NCI-H2081 (cell line): ENCODE measurements at regions not wholly inside any gene's neighbourhood (a gene's known extent, or its start where the extent isn't known, plus 50 kb on each side); places are given as distances from the start of the nearest gene placed in this dataset.
"Not testable (repeated sequence)": the region's sequence is repeated elsewhere in the genome, so short reads cannot be mapped to it uniquely, and the experiment has no call there.

Experiments
- DNase-seq, 2 experiments: peaks; one replicate each; lab custom pipeline; 2025; lab: John Stamatoyannopoulos, UW

GRCh38 chr11:106277484-106277883 is 200.0 kb downstream of the AASDHPPT start:
- no peak for DNase-seq

- no peak for DNase-seq
Measured at GRCh38 chr11:106278391-106278790, 200.9 kb downstream of the AASDHPPT start.

DNA sequence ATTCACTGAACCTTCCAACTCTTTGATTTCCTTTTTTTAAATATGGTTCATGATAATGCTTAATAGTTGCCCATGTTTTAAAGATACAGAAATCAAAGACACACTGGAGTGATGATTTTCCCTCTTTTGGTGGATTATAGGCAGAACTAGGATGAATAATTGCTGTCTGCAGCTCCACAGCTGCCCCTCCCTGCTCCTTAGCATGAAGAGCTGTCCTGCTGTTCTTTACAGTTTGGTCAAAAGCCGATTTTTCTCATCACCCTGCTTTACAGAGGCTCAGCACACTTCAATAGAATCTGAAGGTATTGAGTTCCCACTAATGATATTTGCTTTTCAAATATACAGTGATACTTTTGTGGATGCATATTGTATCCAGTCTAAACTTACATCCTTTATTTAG is 202.6 kb downstream of the AASDHPPT start:
- DNase-seq: no peak

DNA sequence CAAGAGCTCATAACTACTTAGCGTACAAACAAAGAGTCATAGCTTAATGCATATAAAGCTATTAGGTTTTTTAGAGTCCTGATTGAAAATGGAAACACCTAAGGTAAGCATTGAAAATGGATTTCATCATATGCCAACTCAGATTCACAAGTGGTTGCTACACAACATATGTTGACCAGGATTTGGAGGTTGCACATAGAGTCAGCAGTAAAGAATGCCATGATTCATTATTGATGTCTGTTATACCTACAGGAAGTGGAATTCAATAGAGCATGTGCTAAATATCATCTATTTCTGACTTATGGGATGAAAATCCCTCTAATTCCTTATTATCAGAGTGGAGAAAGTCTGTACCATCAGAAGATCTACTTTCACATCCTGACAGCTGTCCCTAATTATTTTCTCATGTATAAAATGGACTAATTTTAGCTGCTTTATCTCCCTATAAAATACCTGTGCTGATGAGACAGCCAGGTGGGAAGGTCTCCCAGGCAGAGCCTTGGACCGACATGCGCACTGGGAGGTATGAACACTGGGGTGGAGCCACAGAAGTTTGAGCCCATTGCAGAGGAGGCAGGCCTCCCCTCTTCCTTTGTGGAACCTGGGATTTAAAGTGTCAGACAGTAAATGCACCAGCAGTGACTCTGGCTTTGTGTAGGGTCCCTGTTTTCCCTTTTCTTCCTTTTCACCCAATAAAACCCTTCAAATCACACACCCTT is 204.2 kb downstream of the AASDHPPT start:
- no peak for DNase-seq

DNA sequence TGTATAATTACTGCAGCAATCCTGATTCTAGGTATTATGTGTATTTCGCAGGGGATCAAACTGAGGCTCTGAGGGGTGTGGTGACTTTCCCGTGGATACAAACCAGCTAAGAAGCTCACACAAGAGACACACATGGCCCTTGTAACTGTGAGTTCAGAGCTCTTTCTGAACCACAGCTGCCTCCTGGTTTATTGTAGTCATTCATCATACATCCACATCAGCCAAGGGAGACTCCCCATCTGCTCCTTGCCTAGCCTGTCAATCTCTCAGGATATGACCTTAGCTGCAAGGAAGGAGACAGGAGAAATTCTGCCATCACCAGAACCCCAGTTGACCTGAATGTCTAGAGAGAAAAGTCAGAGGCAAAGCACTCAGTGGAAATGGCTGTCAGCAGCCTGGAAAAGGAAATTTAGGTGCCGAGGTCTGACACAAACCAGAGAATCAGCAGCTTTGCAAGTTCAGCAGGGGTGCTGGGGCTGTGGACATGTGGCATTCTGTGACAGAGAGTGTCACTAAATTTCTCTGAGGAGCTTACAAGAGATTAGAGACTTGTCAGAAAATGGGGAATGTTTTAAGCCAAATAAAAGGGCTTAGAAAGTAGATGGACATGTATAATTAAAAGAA is 209.5 kb downstream of the AASDHPPT start:
- no peak for DNase-seq

GRCh38 chr11:106288057-106288456 is 210.6 kb downstream of the AASDHPPT start:
- no peak for DNase-seq

- DNase-seq: no peak
Measured at GRCh38 chr11:106288822-106289387, 211.4 kb downstream of the AASDHPPT start.

DNA sequence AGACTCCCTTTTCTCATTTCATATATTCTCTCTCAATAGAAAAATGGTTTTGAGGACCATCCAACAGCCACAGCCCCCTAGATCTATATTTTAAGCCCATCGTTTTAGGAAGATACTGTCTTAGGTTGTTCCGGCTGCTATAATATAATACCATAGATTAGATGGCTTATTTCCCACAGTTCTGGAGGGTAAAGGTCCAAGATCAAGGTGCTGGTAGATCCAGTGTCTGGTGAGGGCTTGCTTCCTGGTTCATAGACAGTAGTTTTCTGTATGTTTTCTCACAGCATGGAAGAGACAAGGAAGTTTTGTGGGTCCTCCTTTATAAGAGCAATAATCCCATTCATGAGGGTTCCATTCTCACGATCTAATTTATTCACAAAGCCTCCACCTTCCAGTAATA is 215.1 kb downstream of the AASDHPPT start:
- no peak for DNase-seq

DNA sequence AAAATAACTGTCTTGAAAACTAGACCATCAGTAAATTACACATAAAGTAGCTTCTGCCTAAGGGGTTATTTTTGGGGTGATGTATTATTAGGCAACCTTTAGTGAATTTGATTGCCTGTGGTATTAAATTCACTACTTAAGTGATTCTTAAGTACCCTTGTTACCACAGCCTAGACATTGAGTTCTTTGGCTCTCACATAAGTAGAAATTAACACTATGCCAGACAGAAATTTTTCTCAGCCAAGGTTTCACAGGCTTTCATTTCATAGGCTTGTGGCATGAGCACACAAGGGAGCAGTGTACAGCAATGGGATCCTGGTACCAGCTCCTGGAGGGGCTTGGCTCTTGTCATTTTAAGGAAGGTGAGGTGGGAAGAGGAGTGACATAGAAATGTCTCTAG is 218.5 kb downstream of the AASDHPPT start:
- DNase-seq: no peak

DNA sequence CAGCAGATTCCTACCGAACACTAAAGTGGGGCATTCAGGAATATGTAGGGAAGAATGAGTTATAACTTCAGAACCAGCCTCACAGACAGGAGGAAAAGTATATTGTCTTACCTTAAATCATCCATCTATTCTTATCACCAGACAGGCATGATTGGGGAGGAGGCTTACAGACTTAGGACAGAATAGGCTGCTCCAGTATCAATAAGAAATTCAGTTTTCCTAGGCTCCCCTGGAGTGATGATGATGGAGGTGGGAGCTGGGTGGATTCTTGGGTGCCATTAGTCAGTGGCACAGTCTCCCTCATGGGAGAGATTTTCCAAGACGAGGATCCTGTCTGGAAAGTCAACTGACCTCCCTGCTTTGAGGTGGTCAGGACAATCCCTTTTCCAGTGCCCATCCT is 225.0 kb downstream of the AASDHPPT start:
- DNase-seq: no peak

DNA sequence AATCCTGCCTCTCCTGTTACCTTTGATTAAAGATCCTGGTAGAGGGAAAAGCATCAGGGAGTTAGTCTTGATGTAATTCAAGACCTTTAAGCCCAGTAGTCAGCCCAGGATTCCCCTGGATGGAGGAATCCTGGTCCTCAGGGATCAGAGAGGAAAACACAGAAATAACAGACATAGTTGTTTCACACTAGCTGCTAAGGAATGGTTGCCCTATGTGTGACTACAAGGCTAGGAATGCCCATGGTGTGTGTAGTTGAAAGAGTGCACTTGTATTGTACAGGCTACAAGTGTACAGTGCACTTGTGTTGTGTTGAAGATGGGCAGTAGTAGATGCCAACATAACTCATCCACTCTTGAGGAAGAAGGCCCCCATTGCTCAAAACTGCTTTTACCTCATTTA is 226.8 kb downstream of the AASDHPPT start:
- DNase-seq: no peak

DNA sequence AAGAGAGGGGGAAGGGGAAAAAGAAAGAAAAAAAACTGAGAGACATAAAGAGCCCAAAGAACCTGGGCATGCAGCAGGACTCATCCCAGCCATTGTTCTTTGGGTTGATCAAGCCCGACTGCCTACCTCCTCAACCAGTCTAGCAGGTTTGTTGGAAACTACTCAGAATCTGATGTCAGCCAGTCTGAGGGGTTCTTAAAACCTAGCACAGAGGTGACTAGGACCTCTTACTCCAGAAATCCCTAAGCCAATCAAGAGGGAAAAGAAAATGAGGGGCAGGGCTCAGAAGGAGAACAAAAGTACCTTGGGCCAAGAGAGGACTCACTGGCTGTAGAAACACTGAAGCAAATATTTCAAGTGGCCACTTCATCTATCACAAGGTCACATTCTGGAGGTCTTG is 228.0 kb downstream of the AASDHPPT start:
- no peak for DNase-seq

- no peak for DNase-seq
Measured at GRCh38 chr11:106306942-106307341, 229.5 kb downstream of the AASDHPPT start.

DNA sequence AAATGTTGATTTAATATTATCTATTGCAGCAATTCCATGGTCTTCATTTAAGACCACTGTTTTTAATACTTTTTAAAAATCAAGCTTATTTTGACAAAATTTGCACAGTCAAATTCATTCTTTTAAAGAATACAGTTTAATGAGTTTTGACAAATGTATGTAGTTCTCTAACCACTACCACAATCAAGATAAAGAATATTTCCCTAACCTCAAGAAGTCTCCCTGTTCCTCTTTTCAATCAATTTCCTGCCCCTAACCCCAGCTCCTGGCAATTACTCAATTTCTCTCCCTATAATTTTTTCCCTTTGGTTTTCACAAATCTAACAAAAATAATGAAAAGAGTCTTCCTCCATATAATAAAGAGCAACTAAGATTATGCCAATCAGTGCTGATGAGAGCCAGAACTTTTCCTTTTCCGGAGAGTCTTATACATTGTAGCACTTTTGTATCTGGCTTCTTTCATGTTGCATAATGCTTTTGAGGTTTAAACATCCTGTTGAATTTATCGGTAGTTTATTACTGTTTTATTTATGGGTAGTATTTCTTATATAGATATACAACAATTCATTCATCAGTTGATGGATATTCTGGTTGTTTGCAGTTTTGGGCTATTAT is 231.7 kb downstream of the AASDHPPT start:
- no peak for DNase-seq

GRCh38 chr11:106311531-106312230 is 234.2 kb downstream of the AASDHPPT start:
- DNase-seq: no peak

DNA sequence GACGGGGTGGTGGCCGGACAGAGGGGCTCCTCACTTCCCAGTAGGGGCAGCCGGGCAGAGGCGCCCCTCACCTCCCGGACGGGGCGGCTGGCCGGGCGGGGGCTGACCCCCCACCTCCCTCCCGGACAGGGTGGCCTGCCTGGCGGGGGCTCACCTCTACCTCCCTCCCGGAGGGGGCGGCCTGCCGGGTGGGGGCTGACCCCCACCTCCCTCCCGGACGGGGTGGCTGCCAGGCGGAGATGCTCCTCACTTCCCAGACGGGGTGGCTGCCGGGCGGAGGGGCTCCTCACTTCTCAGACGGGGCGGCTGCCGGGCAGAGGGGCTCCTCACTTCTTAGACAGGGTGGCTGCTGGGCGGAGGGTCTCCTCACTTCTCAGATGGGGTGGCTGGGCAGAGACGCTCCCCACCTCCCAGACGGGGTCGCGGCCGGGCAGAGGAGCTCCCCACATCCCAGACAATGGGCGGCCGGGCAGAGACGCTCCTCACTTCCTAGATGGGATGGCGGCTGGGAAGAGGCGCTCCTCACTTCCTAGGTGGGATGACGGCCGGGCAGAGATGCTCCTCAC is 239.8 kb downstream of the AASDHPPT start:
- not testable (repeated sequence) for DNase-seq

DNA sequence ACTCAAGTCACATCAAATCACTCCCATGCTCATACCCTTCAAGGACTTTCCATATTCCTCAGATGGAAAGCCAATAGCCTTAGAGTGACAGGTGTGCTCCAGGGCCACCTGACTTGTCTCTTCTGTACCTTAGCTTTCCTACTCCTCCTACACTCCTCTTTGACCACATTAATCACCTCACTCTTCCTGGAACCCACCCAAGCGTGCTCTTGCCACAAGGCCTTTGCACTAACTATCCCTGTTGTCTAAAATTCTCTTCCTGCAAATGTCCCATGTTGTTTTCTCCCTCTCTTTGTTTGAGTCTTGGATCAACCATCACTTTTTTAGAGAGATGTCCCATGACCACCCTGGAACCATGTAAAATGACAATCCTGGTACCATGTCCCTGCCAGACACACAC is 244.1 kb downstream of the AASDHPPT start:
- DNase-seq: no peak

- DNase-seq: no peak
Measured at GRCh38 chr11:106322106-106322505, 244.6 kb downstream of the AASDHPPT start.

DNA sequence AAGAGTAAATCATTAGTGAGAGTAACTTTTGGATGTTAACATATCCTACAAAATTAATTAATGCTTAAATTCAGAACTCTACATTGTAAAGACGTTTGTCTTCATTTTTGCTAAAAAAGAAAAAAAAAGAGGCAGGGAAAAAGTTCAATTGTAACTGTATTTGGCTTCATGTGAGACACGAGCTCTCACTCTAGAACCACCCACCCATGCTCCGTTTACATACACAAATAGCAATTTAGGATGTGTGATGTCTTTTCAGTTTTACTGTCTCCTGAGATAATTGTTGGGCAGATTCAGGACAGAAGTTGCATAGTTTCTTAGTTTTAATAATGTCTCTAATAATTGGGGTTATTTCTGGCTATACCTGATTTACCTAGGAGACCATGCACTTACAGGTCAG is 248.6 kb downstream of the AASDHPPT start:
- DNase-seq: no peak

- DNase-seq: no peak
Measured at GRCh38 chr11:106327134-106327533, 249.7 kb downstream of the AASDHPPT start.

GRCh38 chr11:106327637-106328036 is 250.2 kb downstream of the AASDHPPT start:
- no peak for DNase-seq
